Parathyroid adenoma (tissue), 2 donors: ENCODE measurements at regions not wholly inside any gene's neighbourhood (a gene's known extent, or its start where the extent isn't known, plus 50 kb on each side); places are given as distances from the start of the nearest gene placed in this dataset.

ENCODE experiments used
- H2AFZ ChIP-seq: fragments of 300-600 bp; sonication (generic); one replicate; pipeline ENCODE4 v1.7.0; 2017; ENCODE audit warnings: antibody characterized with exemption, mild to moderate bottlenecking
- H3K27ac ChIP-seq: fragments of 300-600 bp; sonication (generic); one replicate; pipeline ENCODE4 v1.7.0; 2017
- H3K27me3 ChIP-seq: fragments of 300-600 bp; sonication (generic); one replicate; pipeline ENCODE4 v1.7.0; 2017; ENCODE audit warnings: low read length; ENCODE audit not compliant: control insufficient read depth, insufficient read depth
- H3K36me3 ChIP-seq: fragments of 300-600 bp; sonication (generic); one replicate; pipeline ENCODE4 v1.7.0; 2017; ENCODE audit warnings: low read length; ENCODE audit not compliant: control insufficient read depth, insufficient read depth
- H3K4me1 ChIP-seq: fragments of 300-600 bp; sonication (generic); one replicate; pipeline ENCODE4 v1.7.0; 2017; ENCODE audit warnings: control low read depth
- H3K4me2 ChIP-seq: fragments of 300-600 bp; sonication (generic); one replicate; pipeline ENCODE4 v1.7.0; 2017; ENCODE audit warnings: low read length
- H3K4me3 ChIP-seq: fragments of 300-600 bp; sonication (generic); one replicate; pipeline ENCODE4 v1.7.0; 2017; ENCODE audit warnings: low read depth, low read length
- H3K79me2 ChIP-seq: fragments of 300-600 bp; sonication (generic); one replicate; pipeline ENCODE4 v1.7.0; 2017; ENCODE audit warnings: control low read depth
- H3K9ac ChIP-seq: fragments of 300-600 bp; sonication (generic); one replicate; pipeline ENCODE4 v1.7.0; 2017; ENCODE audit warnings: mild to moderate bottlenecking
- H3K9me3 ChIP-seq: fragments of 300-600 bp; sonication (generic); one replicate; pipeline ENCODE4 v1.7.0; 2017; ENCODE audit warnings: low read length; ENCODE audit not compliant: control insufficient read depth
- TF ChIP-seq, protein P1 (sequence below): fragments of 300-600 bp; sonication (generic); IDR thresholded peaks from one replicate; pipeline ENCODE4 v1.7.0; 2017; ENCODE audit warnings: antibody characterized with exemption, mild to moderate bottlenecking
- donor health status: primary hyperparathyroidism.

DNA sequence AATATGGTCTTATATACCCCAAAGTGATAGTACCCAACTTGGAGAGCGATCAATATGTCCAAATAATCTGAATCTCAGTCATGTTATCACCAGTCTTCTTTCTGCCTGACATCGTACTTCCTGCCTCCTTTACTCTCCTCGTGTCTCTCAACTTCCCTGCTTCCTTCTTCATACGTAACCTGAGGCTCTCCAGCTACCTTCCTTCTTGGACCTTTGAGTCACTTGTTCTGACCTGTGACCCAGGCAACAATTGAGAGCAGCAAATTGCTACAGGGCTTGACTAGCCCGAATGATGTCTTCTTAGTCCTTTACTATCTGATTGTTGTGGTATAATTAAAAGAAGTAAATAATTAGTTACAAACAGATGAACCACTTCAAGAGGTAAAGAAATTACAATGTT lies 145.9 kb upstream of the MBNL1 start:
- Histone ChIP-seq H3K4me3 (no peak overlapping the region), H3K4me2 (no peak overlapping the region), H3K9me3 (no peaks in the 10 kb centered on the region), H3K27me3 (no peaks in the 10 kb centered on the region), H3K27ac (no peak overlapping the region), H3K9ac (no peak overlapping the region), H2AFZ (no peak overlapping the region), H3K36me3 (no peaks in the 10 kb centered on the region), H3K79me2 (no peaks in the 10 kb centered on the region), H3K4me1 (no peaks in the 10 kb centered on the region)
- TF ChIP-seq, protein P1, sequence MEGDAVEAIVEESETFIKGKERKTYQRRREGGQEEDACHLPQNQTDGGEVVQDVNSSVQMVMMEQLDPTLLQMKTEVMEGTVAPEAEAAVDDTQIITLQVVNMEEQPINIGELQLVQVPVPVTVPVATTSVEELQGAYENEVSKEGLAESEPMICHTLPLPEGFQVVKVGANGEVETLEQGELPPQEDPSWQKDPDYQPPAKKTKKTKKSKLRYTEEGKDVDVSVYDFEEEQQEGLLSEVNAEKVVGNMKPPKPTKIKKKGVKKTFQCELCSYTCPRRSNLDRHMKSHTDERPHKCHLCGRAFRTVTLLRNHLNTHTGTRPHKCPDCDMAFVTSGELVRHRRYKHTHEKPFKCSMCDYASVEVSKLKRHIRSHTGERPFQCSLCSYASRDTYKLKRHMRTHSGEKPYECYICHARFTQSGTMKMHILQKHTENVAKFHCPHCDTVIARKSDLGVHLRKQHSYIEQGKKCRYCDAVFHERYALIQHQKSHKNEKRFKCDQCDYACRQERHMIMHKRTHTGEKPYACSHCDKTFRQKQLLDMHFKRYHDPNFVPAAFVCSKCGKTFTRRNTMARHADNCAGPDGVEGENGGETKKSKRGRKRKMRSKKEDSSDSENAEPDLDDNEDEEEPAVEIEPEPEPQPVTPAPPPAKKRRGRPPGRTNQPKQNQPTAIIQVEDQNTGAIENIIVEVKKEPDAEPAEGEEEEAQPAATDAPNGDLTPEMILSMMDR, result no peak

DNA sequence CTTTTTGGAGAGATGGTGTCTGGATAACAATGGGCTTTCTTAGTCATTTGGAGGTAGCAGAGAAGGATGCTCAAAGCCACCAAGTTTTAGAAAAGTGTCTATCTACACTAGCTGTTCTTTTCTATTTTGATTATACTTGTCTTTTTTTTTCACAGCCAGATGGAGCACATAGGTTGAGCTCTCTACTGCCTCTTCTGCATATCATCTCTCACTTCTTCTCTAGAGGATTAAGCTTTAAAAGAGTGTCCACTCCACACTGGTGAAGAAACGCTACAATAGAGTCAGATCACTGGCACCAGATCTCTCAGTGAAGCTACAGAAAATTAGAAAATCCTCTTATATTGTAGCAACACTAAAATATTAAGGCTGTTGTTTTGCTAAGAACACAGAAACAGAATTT lies 145.3 kb upstream of the MBNL1 start:
- H3K36me3 ChIP-seq, result no peaks in the 10 kb centered on the region
- no peaks in the 10 kb centered on the region for H3K27me3 ChIP-seq
- no peak overlapping the region for H2AFZ ChIP-seq
- no peak overlapping the region for H3K4me3 ChIP-seq
- no peaks in the 10 kb centered on the region for H3K9me3 ChIP-seq
- H3K4me2 ChIP-seq, result no peak overlapping the region
- TF ChIP-seq, protein P1, result no peak
- H3K27ac ChIP-seq, result no peak overlapping the region
- H3K79me2 ChIP-seq, result no peaks in the 10 kb centered on the region
- H3K9ac ChIP-seq, result no peak overlapping the region
- H3K4me1 ChIP-seq, result no peaks in the 10 kb centered on the region

DNA sequence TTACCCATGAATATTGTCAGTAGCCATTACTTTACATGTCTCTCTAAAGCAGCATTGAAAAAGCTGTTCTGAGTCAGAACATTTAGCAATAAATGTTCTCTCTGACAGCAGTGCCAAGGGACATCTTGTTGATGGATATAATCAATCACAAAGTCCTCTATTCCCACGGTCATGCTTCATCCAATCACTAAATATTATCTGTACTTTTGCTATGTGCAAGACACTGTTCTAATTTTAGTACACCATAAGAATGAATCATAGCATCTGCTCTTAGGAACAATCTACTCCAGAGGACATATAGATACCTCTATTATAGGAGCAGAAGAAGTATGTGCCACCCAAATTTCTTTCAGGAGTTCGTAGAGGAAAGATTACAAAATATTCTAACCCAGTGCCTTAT lies 142.5 kb upstream of the MBNL1 start:
- no peaks in the 10 kb centered on the region for H3K36me3 ChIP-seq
- no peak overlapping the region for H3K9ac ChIP-seq
- no peaks in the 10 kb centered on the region for H3K79me2 ChIP-seq
- H3K27ac ChIP-seq, result no peak overlapping the region
- TF ChIP-seq, protein P1, result no peak
- H3K4me2 ChIP-seq, result no peak overlapping the region
- no peak overlapping the region for H2AFZ ChIP-seq
- no peaks in the 10 kb centered on the region for H3K4me1 ChIP-seq
- H3K9me3 ChIP-seq, result no peaks in the 10 kb centered on the region
- H3K4me3 ChIP-seq, result no peak overlapping the region
- no peaks in the 10 kb centered on the region for H3K27me3 ChIP-seq

DNA sequence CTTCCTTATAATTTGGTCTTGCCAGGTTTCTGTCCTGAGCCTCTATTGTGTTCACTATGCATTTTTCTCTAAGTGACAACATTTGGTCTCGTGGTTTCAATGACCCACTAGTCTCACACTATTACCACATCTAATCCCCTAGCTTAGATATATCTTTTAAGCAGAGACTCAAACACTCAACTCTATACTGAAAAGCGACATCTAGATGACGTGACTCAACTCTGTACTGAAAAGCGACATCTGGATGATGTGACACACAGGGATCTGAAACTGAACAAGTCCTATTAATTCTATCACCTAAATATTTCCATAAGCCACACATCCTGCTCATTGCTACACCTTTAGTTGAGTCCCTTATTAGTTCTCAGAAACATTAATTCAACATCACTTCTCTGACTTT lies 141.7 kb upstream of the MBNL1 start:
- no peak overlapping the region for H3K4me3 ChIP-seq
- no peak overlapping the region for H3K4me2 ChIP-seq

DNA sequence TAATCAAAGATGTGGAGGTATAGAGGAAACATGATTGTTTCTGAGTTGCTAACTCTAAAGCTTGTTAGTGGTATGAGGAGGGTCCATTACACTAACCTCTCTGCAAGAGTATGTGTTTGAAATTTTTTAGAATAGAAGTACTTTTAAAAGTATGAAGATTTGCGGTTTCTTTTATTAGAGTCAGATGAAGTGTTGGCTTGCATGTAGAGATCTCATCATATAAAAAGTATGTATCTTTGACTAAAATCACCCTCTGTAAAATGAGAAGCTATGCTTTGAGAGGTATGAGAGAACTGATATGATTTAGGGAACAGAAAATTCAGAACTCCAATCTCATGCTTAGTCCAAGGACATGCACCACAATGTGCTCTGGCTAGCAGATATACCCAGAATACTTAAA lies 140.4 kb upstream of the MBNL1 start:
- no peaks in the 10 kb centered on the region for H3K4me1 ChIP-seq
- no peak overlapping the region for H2AFZ ChIP-seq
- H3K27ac ChIP-seq, result no peak overlapping the region
- no peaks in the 10 kb centered on the region for H3K27me3 ChIP-seq
- TF ChIP-seq, protein P1, result no peak
- no peaks in the 10 kb centered on the region for H3K36me3 ChIP-seq
- no peaks in the 10 kb centered on the region for H3K79me2 ChIP-seq
- H3K9ac ChIP-seq, result no peak overlapping the region
- no peak overlapping the region for H3K4me3 ChIP-seq
- H3K9me3 ChIP-seq, result no peaks in the 10 kb centered on the region
- H3K4me2 ChIP-seq, result no peak overlapping the region

More for the DNA sequence above, 141.7 kb upstream of the MBNL1 start:
- TF ChIP-seq, protein P1, result no peak
- H3K9me3 ChIP-seq, result no peaks in the 10 kb centered on the region
- H2AFZ ChIP-seq, result no peak overlapping the region
- H3K27me3 ChIP-seq, result no peaks in the 10 kb centered on the region
- H3K9ac ChIP-seq, result no peak overlapping the region
- H3K36me3 ChIP-seq, result no peaks in the 10 kb centered on the region
- H3K27ac ChIP-seq, result no peak overlapping the region
- H3K4me1 ChIP-seq, result no peaks in the 10 kb centered on the region
- no peaks in the 10 kb centered on the region for H3K79me2 ChIP-seq
